ENCODE measurements at regions not wholly inside any gene's neighbourhood (a gene's known extent, or its start where the extent isn't known, plus 50 kb on each side); places are given as distances from the start of the nearest gene placed in this dataset.
"Not testable (repeated sequence)": the region's sequence is repeated elsewhere in the genome, so short reads cannot be mapped to it uniquely, and the experiment has no call there.

- DNase-seq = no peak
Observed at GRCh38 chr22:22193923-22194322, 50.7 kb upstream of the VPREB1 start.

- not testable (repeated sequence) for DNase-seq
Observed at GRCh38 chr22:22193462-22193861, 51.1 kb upstream of the VPREB1 start.

- DNase-seq = not testable (repeated sequence)
Observed at GRCh38 chr22:22193006-22193405, 51.6 kb upstream of the VPREB1 start.

DNA sequence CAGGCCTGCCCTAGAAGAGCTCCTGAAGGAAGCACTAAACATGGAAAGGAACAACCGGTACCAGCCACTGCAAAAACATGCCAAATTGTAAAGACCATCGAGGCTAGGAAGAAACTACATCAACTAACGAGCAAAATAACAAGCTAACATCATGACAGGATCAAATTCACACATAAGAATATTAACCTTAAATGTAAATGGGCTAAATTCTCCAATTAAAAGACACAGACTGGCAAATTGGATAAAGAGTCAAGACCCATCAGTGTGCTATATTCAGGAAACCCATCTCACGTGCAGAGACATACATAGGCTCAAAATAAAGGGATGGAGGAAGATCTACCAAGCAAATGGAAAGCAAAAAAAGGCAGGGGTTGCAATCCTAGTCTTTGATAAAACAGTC is 54.8 kb upstream of the VPREB1 start:
- DNase-seq = not testable (repeated sequence)

- DNase-seq = not testable (repeated sequence)
Observed at GRCh38 chr22:22187863-22188262, 56.7 kb upstream of the VPREB1 start.

DNA sequence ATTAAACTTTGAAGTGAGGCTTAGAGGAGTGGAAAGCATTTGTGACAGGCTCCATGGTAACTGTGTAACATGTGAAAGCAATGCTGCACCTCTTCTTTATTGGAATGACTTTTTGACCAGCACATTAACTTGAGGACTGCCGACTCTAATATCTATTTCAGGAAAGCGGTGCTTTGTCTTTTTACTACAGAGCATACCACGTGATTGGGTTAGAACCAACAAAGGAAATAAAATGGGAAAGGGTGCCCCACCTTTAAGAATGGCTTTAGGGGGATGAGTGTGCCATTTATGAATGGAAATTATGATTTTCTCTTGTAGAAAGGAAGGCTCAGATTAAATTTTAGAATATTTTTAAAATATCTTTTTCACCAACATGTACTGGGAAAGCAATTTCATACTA is 57.3 kb upstream of the VPREB1 start:
- no peak for DNase-seq

DNA sequence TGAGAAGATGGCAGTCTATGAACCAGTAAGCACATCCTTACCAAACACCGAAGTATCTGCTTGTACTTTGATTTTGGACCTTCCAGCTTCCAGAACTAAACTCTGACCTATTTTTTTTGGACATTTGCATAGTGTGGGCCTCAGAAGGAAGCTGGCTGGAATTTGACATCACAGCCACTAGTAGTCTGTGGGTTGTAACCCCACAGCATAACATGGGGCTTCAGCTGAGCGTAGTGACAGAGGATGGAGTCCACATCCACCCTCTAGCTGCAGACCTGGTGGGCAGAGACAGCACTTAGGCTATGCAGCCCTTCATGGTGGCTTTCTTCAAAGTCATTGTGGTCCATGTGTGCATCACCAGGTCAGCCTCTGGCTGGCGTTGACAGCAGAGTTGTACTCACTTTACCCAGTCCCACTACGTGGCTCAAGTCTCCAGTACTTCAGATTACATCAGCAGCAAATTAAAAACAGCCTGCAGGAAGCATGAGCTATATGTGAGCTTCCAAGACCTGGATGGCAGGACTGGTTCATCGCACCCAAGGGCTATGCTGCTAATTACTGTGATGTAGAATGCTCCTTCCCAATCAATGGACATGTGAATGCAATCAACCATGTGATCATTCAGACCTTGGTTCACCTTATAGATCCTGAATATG is 58.6 kb upstream of the VPREB1 start:
- no peak for DNase-seq

DNA sequence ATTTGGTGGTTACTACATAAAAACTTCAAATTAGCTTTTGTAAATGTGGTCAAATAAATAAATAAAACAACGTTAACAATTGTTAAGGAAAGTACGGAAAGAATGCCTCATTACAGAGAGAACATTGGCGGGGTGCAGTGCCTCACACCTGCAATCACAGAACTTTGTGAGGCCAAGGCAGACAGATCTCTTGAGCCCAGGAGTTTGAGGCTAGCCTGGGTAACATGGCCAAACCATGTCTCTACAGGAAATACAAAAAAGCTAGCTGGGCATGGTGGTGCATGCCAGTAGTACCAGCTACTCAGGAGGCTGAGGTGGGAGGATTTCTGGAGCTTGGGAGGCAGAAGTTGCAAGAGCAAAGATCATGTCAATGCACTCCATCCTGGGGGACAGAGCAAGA is 59.4 kb upstream of the VPREB1 start:
- no peak for DNase-seq

DNA sequence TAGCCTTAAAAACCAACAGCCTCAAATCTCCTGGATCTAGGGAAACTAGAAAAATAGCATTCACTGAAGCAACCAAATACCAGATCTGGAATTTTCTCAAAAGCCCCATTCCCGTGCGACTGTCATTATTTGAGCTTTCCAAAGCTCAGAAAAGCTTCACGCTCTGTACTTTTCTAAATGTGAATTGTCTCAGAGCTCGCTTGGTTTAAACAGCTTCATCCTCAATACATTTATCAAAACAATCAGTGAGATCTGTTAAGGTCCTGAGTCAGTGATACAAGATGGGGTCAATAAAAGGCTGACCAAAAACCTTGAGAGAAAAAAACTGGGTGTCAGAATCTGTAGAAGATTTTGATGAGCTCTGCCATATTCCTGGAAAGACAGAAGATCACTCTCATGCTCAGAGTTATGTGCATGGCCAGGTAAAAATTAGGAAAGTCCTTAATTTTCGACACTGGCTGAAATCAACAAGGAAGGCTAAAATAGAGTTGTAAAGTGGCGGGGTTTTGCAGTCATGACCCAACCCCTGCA is 60.2 kb upstream of the VPREB1 start:
- DNase-seq = no peak

GRCh38 chr22:22182990-22183264 is 61.7 kb upstream of the VPREB1 start:
- DNase-seq = no peak

DNA sequence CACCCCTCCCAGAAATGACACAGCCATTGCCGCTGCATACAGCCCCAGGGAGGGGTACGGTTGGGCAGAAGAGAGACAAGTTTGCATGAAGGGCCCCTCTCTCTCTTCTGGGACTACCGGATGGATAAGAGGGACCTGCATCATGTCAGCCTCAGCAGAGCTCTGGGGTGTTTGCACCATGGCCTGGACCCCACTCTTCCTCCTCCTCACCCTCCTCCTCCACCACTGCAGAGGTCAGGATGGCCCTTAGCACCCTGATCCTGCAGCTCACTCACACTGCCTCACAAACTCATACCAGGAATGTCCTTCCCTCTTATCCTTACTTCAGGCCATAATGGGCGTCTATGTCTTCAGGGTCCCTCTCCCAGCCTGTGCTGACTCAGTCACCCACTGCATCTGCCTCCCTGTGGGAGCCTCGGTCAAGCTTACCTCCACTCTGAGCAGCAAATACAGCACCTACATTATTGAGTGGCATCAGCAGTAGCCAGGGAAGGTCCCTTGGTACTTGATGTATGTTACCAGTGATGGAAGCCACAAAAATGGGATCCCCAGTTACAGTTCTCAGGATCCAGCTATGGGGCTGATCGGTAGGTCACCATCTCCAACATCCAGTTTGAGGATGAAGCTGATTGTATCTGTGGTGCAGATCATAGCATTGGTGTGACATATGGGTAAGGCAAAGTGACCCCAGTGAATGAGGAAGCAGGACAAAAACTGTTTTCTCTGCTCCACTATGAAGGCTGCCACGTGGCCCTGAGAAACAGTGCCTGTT is 62.2 kb upstream of the VPREB1 start:
- no peak for DNase-seq

DNA sequence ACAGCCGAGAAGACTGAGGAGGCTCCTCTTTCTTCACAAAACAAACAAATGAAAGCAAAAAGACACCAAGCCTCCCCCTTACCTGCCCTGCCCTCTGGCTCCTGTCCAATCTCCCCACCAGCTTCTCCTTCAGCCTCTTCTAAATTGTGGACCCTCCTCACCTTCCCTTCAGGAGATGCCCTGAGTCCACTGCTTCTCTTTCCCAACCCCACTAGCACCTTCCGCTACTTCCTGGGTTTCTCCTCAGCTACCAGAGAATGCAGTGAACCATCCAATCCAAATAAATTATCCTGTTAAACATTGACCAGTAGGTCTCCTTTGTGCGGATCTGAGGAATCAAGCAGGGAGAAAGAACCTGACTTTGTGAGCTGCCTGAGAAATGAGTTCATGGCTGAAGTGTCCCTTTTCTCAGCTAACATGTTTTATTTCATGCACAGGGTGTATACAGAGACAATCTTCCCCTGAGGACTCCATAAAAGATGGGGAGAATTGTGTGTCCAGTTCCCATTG is 63.2 kb upstream of the VPREB1 start:
- no peak for DNase-seq

DNA sequence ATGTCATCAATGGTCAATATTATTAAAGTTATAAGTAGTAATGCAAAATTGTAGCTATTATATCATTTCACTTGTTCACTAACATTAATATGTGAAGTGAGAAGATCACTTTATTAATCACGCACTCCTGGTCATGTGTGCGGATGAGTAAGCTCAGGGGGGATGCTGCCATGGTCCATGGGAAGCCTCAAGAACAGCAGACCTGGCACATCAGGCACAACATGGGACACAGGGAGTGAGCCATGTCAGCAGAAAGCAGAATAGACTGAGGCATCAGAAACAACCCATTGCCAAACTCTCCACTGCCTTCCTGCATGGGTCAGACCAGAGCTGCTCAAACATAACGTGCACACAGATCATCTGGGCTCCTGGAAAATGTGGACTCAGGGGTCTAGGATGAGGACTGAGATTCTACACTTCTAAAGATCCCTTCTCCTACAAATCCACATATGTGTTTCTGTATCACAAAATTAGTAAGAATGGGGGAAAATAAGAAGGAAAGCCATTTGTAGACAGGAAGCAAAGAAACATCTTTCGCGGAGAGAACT is 63.8 kb upstream of the VPREB1 start:
- no peak for DNase-seq

DNA sequence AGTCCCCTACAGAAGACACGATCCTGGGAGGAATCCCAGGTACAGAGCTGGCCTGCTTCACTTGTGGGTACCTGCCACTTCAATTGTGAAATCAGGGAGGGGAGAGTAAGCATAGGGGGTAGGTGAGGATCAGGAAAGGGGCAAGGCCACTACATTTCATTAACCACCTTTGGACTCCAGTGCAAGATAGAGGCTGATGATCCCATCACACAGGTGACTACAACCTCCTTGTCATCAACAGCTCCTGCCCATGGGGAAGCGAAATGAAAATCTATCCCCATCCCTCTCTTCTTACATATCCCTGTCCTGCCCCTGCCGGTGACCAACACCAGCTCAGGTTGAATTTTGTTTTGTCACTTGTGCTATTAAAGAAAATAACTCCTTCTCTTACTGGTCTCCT is 64.7 kb upstream of the VPREB1 start:
- DNase-seq = no peak

DNA sequence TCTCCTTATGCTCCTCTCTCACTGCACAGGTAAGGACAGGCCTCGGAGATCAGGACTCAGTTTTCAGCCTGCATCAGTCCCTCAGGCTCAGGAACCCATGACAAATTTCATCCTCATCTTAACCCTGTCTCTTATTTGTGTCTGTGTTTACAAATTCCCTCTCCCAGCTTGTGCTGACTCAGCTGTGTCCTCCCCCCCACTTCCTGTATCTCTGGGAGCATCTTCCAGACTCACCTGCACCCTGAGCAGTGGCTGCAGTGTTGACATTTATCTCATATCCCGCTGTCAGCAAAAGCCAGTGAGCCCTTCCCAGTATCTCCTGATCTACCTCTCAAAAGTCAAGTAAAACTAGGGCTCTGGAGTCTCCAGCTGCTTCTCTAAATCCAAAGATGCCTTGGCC is 65.6 kb upstream of the VPREB1 start:
- no peak for DNase-seq

DNA sequence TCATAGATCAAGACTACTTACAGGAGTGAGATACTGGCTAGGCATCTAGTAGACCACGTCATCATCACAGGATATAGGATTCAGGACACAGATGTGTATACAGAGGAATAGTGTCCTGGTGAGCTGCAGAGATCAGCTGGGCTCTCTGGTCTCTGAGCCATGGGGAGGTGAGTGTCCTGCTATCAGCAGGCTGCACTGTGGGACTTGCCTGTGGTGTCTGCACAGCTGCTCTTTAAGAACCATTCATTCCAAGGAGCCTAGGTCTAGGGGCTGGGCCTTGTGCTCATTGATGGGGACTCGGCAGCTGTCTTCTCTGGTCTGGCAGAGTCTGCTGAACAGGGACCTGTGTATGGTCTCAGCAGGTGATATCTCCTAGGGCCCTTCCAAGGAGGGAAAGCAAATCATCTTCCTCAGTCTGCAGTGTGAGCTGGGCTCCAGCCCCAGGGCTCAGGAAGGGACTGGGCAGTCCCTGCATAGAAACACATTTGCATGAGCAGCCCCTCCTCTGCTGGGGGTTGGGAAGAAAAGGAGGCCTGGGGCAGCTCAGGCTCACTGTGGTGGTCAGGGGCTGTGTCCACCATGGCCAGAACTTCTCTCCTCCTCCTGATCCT is 66.1 kb upstream of the VPREB1 start:
- no peak for DNase-seq

DNA sequence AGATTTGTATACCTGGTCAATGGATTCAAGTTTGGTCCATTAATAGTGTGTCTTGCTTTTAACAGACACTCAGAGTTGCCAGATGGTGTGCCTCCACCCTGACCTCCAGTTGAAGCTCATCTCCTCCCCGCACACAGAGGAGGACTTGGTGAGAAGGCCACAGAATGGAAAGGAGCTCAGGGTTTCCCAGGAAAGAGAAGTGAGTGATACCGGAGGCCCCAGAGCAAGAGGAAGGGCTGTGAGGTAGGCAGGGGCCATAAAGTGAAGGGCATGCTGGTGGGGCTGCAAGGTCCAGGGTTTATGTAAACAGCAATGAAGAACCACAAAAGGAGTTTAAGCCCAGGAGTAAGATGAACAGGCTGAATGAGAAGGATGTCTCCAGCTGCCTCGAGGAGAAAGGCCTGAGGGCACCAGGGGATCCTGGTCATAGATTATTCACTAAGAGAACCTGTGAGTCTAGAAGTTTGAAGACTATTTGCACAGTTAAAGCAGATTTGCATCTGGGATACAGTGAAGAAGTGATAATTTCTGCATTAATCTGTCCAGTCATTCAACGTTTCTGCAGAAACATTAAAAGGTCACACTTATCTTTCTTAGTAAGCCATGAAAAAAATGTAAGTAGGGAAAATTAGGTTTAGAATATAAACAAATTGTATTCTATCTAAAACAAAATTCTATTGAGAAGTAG is 67.5 kb upstream of the VPREB1 start:
- no peak for DNase-seq

DNA sequence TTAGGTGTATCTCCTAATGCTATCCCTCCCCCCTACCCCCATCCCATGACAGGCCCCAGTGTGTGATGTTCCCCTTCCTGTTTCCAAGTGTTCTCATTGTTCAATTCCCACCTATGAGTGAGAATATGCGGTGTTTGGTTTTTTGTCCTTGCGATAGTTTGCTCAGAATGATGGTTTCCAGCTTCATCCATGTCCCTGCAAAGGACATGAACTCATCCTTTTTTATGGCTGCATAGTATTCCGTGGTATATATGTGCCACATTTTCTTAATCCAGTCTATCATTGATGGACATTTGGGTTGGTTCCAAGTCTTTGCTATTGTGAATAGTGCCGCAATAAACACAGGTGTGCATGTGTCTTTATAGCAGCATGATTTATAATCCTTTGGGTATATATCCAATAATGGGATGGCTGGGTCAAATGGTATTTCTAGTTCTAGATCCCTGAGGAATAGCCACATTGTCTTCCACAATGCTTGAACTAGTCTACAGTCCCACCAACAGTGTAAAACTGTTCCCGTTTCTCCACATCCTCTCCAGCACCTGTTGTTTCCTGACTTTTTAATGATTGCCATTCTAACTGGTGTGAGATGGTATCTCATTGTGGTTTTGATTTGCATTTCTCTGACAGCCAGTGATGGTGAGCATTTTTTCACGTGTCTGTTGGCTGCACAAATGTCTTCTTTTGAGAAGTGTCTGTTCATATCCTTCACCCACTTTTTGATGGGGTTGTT is 71.5 kb upstream of the VPREB1 start:
- not testable (repeated sequence) for DNase-seq

GRCh38 chr22:22171357-22172218 is 73.0 kb upstream of the VPREB1 start:
- DNase-seq = no peak

DNA sequence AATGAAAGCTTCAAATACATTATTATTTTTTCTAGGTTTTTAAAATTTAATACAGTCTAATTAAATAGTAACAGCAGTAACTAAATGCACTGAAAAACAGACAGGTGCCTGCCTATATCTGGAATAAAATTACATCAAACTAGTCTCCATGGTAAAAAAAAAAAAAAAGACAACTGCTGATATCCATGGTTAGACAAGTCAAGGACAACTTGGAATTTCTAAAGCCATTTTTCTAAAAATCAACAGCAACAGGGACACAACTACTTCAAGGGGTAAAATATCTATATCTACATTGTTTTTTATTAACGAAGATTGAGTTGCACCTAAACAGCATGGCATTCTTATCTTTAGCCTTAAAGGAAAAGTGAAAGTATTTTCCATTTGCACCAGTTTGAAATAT is 74.7 kb upstream of the VPREB1 start:
- no peak for DNase-seq

All from activated T-cell treated with anti-CD3 and anti-CD28 coated beads for 4 hours (primary cell).